ENCODE measurements at regions not wholly inside any gene's neighbourhood (a gene's known extent, or its start where the extent isn't known, plus 50 kb on each side); places are given as distances from the start of the nearest gene placed in this dataset.
"Not testable (repeated sequence)": the region's sequence is repeated elsewhere in the genome, so short reads cannot be mapped to it uniquely, and the experiment has no call there.

- DNase-seq (ENCODE audit: low spot score) = no peak
Measured at GRCh38 chr5:162624110-162624509, 556.5 kb downstream of the GABRG2 start.

GRCh38 chr5:162637481-162637880, 569.9 kb downstream of the GABRG2 start:
- no peak for DNase-seq (ENCODE audit: low spot score)

DNA sequence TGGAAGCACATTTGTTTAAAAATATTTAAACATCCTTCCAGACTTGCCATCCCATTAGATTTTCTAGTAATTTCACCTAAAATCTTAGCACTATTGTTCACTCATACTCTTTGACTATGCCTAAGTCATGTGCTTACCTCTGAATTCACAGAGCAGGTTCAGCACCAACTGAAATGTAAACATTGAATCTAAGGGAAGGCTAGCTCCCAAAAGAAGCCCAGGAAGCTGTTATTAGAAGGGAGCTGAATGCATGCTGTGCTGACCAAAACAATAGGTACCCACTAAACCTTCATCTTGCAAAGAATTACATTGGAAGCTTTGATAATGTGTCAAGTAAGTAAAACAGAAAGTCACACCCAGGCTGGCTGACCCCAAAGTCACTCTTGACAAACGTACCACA, 571.3 kb downstream of the GABRG2 start:
- DNase-seq (ENCODE audit: low spot score) = peak; percentile 12

DNA sequence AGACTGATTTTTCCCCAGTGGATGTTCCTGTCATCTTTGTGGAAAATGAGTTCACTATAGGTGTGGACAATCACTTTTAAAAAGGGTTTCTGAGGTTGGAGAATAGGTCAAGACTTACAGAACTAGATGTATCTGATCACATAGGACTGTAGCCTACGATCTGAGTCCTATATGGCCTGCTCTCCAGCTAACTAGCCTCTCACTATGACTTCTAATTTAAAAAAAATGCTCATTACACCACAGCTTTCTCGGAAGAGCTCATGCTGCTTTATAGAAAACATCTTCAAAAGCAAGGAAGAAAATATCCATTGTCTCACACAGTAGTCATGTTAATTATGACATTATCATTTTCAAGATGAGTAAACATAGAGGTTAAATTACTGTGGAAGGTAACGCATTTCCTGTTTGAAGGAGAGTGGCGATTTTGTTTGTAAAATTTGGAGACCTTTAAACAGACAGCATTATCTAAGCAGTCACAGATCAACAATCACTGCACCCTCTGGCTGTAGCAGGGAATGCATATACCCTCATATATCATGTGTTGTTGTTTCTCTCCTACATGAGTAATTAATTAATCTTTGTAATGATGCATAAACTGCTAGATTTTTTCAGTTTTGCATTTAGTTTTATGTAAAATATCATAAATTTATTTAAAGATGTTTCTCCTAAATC, 573.7 kb downstream of the GABRG2 start:
- DNase-seq (ENCODE audit: low spot score) = peak; percentile 16

GRCh38 chr5:162654661-162655405, 587.3 kb downstream of the GABRG2 start:
- no peak for DNase-seq (ENCODE audit: low spot score)

GRCh38 chr5:162657076-162657475, 589.5 kb downstream of the GABRG2 start:
- no peak for DNase-seq (ENCODE audit: low spot score)

GRCh38 chr5:162664846-162665245, 597.3 kb downstream of the GABRG2 start:
- DNase-seq (ENCODE audit: low spot score) = no peak

GRCh38 chr5:162668926-162669325, 601.4 kb downstream of the GABRG2 start:
- no peak for DNase-seq (ENCODE audit: low spot score)

GRCh38 chr5:162672061-162672460, 604.5 kb downstream of the GABRG2 start:
- no peak for DNase-seq (ENCODE audit: low spot score)

- no peak for DNase-seq (ENCODE audit: low spot score)
Measured at GRCh38 chr5:162683284-162683683, 615.7 kb downstream of the GABRG2 start.

DNA sequence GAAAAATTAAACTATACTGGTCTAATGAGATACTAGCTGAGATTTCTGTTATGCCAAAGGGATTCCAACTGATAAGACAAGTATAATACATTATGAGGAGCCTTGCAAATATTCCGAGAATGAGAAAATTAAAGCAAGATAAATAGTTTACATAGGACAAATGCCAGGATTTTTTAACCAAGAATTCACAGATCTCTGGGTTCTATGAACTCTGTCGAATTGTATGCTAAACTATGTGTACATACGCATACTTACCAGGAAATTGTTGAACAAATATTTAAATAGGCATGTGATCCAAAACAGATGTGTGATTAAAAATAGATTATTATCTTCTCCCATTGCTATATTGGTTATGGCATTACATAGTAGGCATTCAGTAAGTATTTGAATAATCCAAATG, 616.6 kb downstream of the GABRG2 start:
- no peak for DNase-seq (ENCODE audit: low spot score)

GRCh38 chr5:162685302-162685701, 617.7 kb downstream of the GABRG2 start:
- no peak for DNase-seq (ENCODE audit: low spot score)

GRCh38 chr5:162696272-162696671, 628.7 kb downstream of the GABRG2 start:
- not testable (repeated sequence) for DNase-seq (ENCODE audit: low spot score)

DNA sequence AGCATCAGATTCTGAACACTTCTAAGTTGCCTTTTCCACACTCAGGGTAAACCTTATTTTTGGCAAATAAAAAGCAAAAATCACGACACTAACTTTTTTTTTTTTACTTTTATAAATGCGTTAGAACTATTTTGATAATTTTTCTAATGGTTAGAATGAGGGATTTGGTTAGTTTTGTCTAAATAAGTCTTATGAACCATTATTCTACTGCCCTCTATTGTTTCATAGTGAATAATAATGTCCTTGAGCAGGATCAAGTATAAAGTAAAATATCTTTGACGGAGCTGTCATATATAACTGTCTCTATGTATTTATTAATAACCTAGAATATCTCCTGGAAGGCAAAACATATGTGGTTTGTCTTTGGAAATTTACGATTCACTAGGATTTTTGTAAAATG, 631.8 kb downstream of the GABRG2 start:
- DNase-seq (ENCODE audit: low spot score) = no peak

DNA sequence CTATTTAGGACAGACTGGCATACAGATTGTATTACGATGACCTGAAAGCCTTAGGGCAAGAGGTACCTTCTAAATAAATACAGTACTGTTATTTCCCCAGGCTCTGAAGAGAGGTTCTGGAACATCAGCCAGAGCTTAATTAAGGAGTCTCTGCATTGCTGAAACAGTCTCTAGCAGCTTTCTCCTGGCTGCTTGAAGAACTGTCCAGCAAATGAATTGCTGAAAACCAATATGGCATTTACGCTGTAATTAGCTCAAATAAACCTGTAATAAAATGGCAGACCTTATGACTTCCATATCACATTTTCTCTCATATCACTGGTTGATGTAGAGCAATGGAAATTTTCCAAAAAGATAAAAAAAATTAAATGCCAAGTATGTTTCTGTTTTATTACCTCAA, 636.3 kb downstream of the GABRG2 start:
- peak; percentile 16 for DNase-seq (ENCODE audit: low spot score)

DNA sequence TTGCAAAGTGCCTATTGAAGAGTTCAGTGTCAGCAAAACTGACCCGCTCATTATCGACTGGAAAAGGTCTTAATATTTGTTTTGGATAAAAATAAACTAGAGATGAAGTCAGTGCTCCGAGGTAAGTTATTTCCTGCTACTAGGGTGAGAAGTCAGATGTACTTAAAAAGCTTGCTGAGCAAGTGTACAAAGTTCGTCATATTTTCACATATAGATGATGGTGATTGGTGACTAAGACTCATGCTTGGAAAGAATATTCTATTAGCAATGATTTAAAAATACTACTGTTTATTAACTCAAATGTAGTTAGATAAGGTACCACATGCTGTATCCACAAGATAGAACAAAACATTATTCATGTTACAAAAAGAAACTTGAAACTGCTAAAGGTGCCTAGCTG, 643.7 kb downstream of the GABRG2 start:
- DNase-seq (ENCODE audit: low spot score) = no peak

GRCh38 chr5:162719720-162720119, 652.1 kb downstream of the GABRG2 start:
- no peak for DNase-seq (ENCODE audit: low spot score)

- no peak for DNase-seq (ENCODE audit: low spot score)
Measured at GRCh38 chr5:162721125-162721524, 653.6 kb downstream of the GABRG2 start.

DNA sequence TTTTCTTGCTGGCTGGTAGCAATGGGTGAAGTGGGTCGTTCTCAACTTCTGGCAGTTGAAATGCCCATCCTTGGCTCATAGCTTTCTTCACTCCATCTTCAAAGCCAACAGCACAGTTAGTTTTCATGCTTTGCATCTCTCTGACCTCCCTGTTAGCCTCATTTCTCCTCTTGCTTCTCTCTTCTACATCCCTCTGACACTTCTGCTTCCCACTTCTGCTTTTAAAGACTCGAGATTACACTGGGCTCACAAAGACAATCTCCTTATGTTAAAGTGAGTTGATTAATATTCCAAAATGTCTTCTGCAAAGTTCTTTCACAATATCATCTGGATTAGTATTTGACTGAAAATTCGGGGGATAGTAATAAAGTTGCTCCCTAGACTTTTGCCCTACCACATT, 684.8 kb upstream of the CCNG1 start:
- no peak for DNase-seq (ENCODE audit: low spot score)

GRCh38 chr5:162762119-162762518, 675.3 kb upstream of the CCNG1 start:
- DNase-seq (ENCODE audit: low spot score) = no peak

GRCh38 chr5:162769019-162769418, 668.4 kb upstream of the CCNG1 start:
- no peak for DNase-seq (ENCODE audit: low spot score)

DNA sequence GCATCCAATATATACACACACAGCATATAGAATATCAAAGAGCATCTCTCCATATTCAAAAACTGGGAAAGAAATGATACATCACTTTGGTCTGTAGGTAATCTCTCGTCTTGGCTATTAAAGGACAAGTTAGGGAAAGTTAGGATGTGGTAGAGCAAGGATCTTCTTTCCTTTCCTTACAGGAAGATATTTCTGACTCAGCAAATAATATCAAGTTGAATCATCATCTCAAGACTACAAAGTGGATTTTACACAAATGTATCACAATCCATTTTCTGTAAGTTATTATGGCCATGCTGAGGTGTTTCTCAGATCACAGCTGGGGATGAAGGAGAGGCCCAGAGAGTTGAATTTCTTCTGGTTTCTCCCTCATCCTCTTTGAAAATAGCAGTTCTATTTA, 651.7 kb upstream of the CCNG1 start:
- DNase-seq (ENCODE audit: low spot score) = no peak

GRCh38 chr5:162786234-162786633, 651.2 kb upstream of the CCNG1 start:
- no peak for DNase-seq (ENCODE audit: low spot score)

GRCh38 chr5:162796507-162796906, 640.9 kb upstream of the CCNG1 start:
- DNase-seq (ENCODE audit: low spot score) = no peak
